Kidney glomerular epithelial cell (primary cell): ENCODE measurements at regions not wholly inside any gene's neighbourhood (a gene's known extent, or its start where the extent isn't known, plus 50 kb on each side); places are given as distances from the start of the nearest gene placed in this dataset.

Experiments used
- DNase-seq: peaks from one replicate; lab custom pipeline; 2025; lab: John Stamatoyannopoulos, UW

- peak; percentile 87 for DNase-seq
Measured at GRCh38 chr5:54646356-54647101, 129.0 kb downstream of the SNX18 start.

DNA sequence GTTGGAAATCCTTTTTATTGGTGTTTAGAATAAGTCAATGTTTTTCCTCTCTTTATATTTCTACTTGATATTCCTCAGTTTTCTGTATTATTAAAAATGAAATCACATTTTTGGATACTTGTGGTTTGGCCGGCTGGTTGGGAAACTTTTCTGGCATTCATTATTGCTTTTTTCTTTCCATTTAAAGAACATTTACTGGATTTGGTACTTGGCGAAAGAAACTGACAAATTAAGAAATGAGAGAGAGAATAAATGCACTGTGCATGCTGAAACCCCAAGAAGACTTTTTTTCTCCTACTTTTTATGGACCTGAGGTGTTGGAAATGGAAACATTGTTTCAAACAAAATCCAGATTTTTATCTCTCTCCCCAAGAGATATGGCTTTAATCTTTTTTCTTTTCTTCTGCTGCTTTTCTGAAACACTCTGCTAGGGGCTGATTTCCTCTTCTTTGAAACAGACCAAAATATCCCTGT is 128.4 kb downstream of the SNX18 start:
- DNase-seq, result no peak

- peak; percentile 79 for DNase-seq
Measured at GRCh38 chr5:54644226-54644625, 126.7 kb downstream of the SNX18 start.

DNA sequence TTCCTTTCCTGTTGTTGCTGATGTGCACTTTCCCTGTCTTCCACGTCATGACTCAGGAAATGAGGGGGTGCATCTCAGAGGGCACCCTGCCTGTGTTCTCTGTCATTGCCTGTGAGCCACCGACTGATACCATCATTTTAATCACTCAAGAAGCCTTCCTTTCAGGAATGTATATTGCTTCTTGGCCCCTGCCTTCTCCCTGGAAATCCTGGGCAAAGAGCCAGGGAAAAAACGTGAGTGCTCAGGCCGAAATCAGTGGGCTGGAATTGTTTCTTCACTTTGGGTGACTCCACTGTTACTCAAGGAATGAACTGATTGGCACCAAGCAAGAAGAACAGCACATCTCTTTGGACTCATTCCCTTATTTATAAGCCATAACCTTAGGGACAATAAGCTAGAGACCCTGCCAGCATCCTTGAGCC is 126.1 kb downstream of the SNX18 start:
- peak; percentile 77 for DNase-seq

GRCh38 chr5:54639621-54640020 is 122.1 kb downstream of the SNX18 start:
- no peak for DNase-seq

DNA sequence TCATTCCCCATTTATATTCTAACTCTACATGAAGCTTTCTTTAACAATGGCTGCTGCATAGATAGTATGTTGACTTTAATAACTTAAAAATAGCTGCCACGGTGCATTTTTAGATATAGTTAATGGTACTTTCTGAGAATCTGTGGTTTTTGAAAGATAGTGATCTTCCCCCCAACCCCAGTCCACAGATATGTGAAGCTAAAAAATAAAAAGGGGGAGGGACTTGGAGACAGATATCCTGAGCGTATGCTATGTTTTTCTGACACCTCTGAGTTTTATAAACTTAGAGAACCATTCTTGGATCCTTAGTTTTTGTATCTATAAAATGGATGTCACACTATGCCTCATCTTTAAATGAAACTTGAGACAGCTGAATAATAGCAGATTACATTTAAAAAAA is 120.5 kb downstream of the SNX18 start:
- DNase-seq, result no peak

GRCh38 chr5:54637654-54638053 is 120.1 kb downstream of the SNX18 start:
- DNase-seq, result no peak

DNA sequence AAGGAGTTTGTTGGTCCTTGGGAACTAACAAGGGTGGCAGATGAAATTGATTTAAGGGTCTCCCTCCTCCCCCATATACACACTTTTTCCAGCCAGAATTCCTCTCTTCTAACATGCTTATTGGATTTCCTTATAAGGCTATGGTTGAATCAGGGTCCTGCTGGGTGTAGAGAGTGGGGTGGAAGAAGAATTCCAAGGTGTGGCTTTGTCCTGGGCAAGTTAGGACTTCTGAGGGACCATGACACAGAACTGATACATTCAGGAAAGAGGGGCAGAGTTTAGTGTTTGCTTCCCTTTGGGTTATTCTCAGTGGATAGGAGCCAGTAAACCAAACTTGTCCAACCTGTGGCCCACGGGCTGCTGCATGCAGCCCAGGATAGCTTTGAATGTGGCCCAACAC is 116.5 kb downstream of the SNX18 start:
- no peak for DNase-seq

- no peak for DNase-seq
Measured at GRCh38 chr5:54632131-54632701, 114.7 kb downstream of the SNX18 start.

DNA sequence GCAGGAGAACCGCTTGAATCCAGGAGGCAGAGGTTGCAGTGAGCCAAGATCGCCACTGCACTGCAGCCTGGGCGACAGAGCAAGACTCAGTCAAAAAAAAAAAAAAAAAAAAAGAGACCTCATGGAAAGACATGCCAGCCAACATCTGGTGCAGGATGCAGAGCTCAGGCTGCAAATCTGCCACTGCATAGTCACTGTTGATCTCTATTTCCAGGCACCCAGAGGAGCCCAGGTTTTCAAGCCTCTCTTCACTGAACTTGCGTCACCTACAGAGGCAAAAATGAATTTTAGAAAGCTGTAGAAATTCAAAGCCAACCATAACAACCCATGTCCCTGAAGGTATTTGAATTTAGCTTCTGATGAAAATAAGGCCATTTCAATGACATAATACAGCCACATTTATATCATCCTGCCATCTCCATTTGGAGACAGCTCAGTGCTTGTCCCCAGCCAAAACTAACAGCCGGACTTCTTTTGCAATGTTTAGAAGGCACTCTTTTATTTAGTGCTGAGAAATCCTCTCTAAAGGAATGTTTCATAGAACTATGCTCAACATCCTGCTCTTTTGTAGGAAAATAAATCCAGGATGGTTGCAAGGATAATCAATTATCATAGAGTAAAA is 113.3 kb downstream of the SNX18 start:
- no peak for DNase-seq

GRCh38 chr5:54629115-54629514 is 111.6 kb downstream of the SNX18 start:
- no peak for DNase-seq

DNA sequence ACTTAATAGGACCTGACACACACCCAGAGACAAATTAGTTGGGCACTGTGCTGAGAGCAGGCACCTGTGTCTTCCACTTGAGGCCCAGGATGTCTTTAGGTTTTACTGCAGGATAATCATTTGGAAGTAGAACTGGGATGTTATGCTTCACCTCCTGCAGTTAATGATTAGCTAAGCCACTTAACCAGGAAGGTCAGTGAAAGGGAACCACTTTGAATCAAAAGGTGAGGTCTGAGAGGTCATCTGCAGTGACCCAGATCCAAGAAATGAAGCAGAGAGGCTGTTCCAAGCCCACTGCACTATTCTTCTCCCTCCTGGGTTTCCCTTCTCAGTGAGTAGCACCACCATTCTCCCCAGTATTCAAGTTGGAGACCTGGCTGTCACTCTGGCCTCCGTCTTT is 110.5 kb downstream of the SNX18 start:
- DNase-seq, result peak; percentile 71

GRCh38 chr5:54626407-54626806 is 108.8 kb downstream of the SNX18 start:
- DNase-seq, result no peak

GRCh38 chr5:54624805-54625568 is 107.4 kb downstream of the SNX18 start:
- no peak for DNase-seq

DNA sequence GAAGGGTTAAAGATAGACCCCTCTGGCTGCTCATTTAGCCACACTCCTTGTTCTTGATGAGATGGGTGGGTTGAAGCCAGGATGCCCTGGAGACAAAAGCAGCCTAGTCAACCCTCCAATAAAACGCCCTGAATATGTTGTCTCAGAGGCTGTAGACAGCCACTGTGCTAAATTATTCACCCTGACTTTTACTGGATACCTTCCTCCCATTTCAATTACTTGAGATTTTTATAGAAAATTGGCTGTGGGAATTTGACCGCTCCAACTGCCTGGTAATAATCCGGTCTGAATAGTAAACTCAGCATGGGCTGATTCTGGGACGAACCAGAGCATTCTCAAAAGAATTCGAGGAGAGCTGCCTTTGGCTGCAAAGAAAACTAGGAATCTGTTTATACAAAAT is 104.2 kb downstream of the SNX18 start:
- DNase-seq, result no peak

- DNase-seq, result no peak
Measured at GRCh38 chr5:54621048-54621447, 103.5 kb downstream of the SNX18 start.

- DNase-seq, result no peak
Measured at GRCh38 chr5:54620141-54620933, 102.8 kb downstream of the SNX18 start.

GRCh38 chr5:54619731-54620130 is 102.2 kb downstream of the SNX18 start:
- peak; percentile 17 for DNase-seq

GRCh38 chr5:54616518-54617220 is 99.1 kb downstream of the SNX18 start:
- DNase-seq, result no peak

DNA sequence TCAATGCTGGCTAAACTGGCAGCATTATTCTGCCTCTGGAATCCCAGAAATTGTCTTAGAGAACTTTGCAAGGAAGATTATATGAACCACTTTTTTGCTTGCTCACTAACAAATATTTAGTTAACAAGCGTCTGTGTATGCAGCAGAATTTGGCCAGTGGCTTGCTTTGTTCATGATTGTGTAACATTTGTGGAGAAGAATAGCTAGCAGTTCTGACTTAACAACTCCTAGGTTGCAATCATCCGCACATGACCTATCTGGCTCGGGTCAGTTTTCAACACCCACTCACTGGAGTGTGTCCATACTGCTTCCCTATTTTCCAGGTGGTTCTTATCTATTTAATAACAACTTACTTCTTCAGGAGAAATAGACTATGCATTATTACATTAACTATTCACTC is 98.5 kb downstream of the SNX18 start:
- no peak for DNase-seq

GRCh38 chr5:54615381-54615780 is 97.8 kb downstream of the SNX18 start:
- no peak for DNase-seq
